ENCODE measurements at regions not wholly inside any gene's neighbourhood (a gene's known extent, or its start where the extent isn't known, plus 50 kb on each side); places are given as distances from the start of the nearest gene placed in this dataset.
A peak's percentile ranks its signal among the peaks of the same experiment; 100 is the strongest.

- Histone ChIP-seq H3K9me3 (replicated peaks; ENCODE audit: control insufficient read depth, insufficient read depth, low read length) (no peaks in the 10 kb centered on the region), H3K36me3 (ENCODE audit: control insufficient read depth in 2 of 2, extremely low read depth in 1 of 2, insufficient read depth in 2 of 2, low read length in 2 of 2) (no peaks in the 10 kb centered on the region), H3K4me1 (ENCODE audit: control insufficient read depth, extremely low read depth, insufficient read depth, low read length) (no peaks in the 10 kb centered on the region), H2AFZ (ENCODE audit: low read depth, low read length) (no peak overlapping the region), H3K9me1 (replicated peaks; ENCODE audit: control insufficient read depth, extremely low read depth, insufficient read depth, low read length) (no peaks in the 10 kb centered on the region), H3K79me2 (ENCODE audit: control insufficient read depth, insufficient read depth, low read length) (no peaks in the 10 kb centered on the region), H3K4me2 (ENCODE audit: insufficient read depth, low read length) (no peak overlapping the region), H3K4me3 (replicated peaks in 1 of 3; ENCODE audit: insufficient read depth in 1 of 3, low read depth in 1 of 3, low read length in 3 of 3) (no peak overlapping the region), H3K27ac (ENCODE audit: insufficient read depth, low read depth, low read length) (no peak overlapping the region), H4K20me1 (replicated peaks; ENCODE audit: control insufficient read depth, extremely low read depth, insufficient read depth, low read length) (no peaks in the 10 kb centered on the region), H3K27me3 (ENCODE audit: control insufficient read depth in 2 of 2, insufficient read depth in 2 of 2, low read length in 2 of 2) (no peaks in the 10 kb centered on the region), H3K9ac (replicated peaks; ENCODE audit: extremely low read depth, insufficient read depth, low read length) (no peak overlapping the region)
- ChIA-PET CTCF (interaction anchor here (1.4 to 2.1 kb wide), 2 partner anchors 414 to 418 kb away, joined by 5 to 13 read pairs; no protein-coding TSS in a partner anchor), POLR2A (no interaction called here)
- BruUV-seq (replicated peaks): no TSS peak
- peak; percentile 44 for DNase-seq (ENCODE audit: low read depth, low spot score)
- TF ChIP-seq CTCF (IDR thresholded peaks at IDR 0.05; ENCODE audit: extremely low read depth in 1 of 2, insufficient read depth in 1 of 2, low read depth in 1 of 2, low read length in 2 of 2) (peak; percentile 58 to 65), JUN (IDR thresholded peaks at IDR 0.05; ENCODE audit: borderline replicate concordance, insufficient read depth, insufficient read length, low read depth) (no peak)
- intact Hi-C loops (cut with micrococcal nuclease) (loop anchor here (1.0 to 10.0 kb wide), 3 partner anchors 417 to 990 kb away; no protein-coding TSS in a partner anchor), dilution Hi-C loops (cut with MboI; ENCODE audit: extremely low pct_ligation_motif_present, low sequenced_read_pairs) (no loop called here)
- peak; percentile 70 for FAIRE-seq
Observed at GRCh38 chr12:97404543-97404942, 58.1 kb upstream of the RMST start.

GRCh38 chr12:97408363-97408762 is 54.2 kb upstream of the RMST start:
- no peaks in the 10 kb centered on the region for H3K9me1 ChIP-seq (replicated peaks; ENCODE audit: control insufficient read depth, extremely low read depth, insufficient read depth, low read length)
- TF ChIP-seq POLR2AphosphoS5 (IDR thresholded peaks at IDR 0.05; ENCODE audit: insufficient read depth, low read depth, low read length): no peak
- TF ChIP-seq MAX (IDR thresholded peaks at IDR 0.05; ENCODE audit: insufficient read depth, insufficient read length): no peak
- no peak for TF ChIP-seq POLR2A (IDR thresholded peaks at IDR 0.05; ENCODE audit: low read depth, low read length)
- no peak for TF ChIP-seq FOS (IDR thresholded peaks at IDR 0.05; ENCODE audit: borderline replicate concordance, insufficient read depth, low read length)
- H3K9ac ChIP-seq (replicated peaks; ENCODE audit: extremely low read depth, insufficient read depth, low read length): no peak overlapping the region
- dilution Hi-C loops (cut with MboI; ENCODE audit: extremely low pct_ligation_motif_present, low sequenced_read_pairs): no loop called here
- ChIA-PET CTCF (no interaction called here), POLR2A (no interaction called here)
- no TSS peak for BruUV-seq (replicated peaks)
- no peaks in the 10 kb centered on the region for H3K4me1 ChIP-seq (ENCODE audit: control insufficient read depth, extremely low read depth, insufficient read depth, low read length)
- H3K27ac ChIP-seq (ENCODE audit: insufficient read depth, low read depth, low read length): no peak overlapping the region
- FAIRE-seq (no peak), DNase-seq (ENCODE audit: low read depth, low spot score) (no peak)
- no peaks in the 10 kb centered on the region for H4K20me1 ChIP-seq (replicated peaks; ENCODE audit: control insufficient read depth, extremely low read depth, insufficient read depth, low read length)
- H3K36me3 ChIP-seq (ENCODE audit: control insufficient read depth in 2 of 2, extremely low read depth in 1 of 2, insufficient read depth in 2 of 2, low read length in 2 of 2): no peaks in the 10 kb centered on the region
- no peak overlapping the region for H3K4me2 ChIP-seq (ENCODE audit: insufficient read depth, low read length)
- intact Hi-C loops (cut with micrococcal nuclease): loop anchor here (10.0 kb wide), 1 partner anchor 986 kb away; no protein-coding TSS in a partner anchor
- no peaks in the 10 kb centered on the region for H3K9me3 ChIP-seq (replicated peaks; ENCODE audit: control insufficient read depth, insufficient read depth, low read length)
- H3K79me2 ChIP-seq (ENCODE audit: control insufficient read depth, insufficient read depth, low read length): no peaks in the 10 kb centered on the region
- no peaks in the 10 kb centered on the region for H3K27me3 ChIP-seq (ENCODE audit: control insufficient read depth in 2 of 2, insufficient read depth in 2 of 2, low read length in 2 of 2)
- no peak overlapping the region for H3K4me3 ChIP-seq (replicated peaks in 1 of 3; ENCODE audit: insufficient read depth in 1 of 3, low read depth in 1 of 3, low read length in 3 of 3)
- no peak overlapping the region for H2AFZ ChIP-seq (ENCODE audit: low read depth, low read length)
